Thyroid gland (tissue), 4 donors: ENCODE measurements at regions not wholly inside any gene's neighbourhood (a gene's known extent, or its start where the extent isn't known, plus 50 kb on each side); places are given as distances from the start of the nearest gene placed in this dataset.

Source experiments
- POLR2A ChIP-seq, 2 donors: fragments of 450-650 bp; IDR thresholded peaks; one replicate each; pipeline ENCODE4 v1.6.1; 2017; ENCODE audit warnings: antibody characterized with exemption in 2 of 2, mild to moderate bottlenecking in 2 of 2, moderate library complexity in 1 of 2
- TF ChIP-seq, protein P1 (sequence below), 6 experiments: fragments of 200-600 bp in 3 of 6; fragments of 450-650 bp in 3 of 6; sonication (generic) in 3 of 6; IDR thresholded peaks; one replicate each; pipeline ENCODE4 v1.5.1; 2016 to 2019; ENCODE audit warnings: antibody characterized with exemption in 6 of 6, mild to moderate bottlenecking in 2 of 6, inconsistent platforms in 1 of 6, moderate library complexity in 1 of 6

DNA sequence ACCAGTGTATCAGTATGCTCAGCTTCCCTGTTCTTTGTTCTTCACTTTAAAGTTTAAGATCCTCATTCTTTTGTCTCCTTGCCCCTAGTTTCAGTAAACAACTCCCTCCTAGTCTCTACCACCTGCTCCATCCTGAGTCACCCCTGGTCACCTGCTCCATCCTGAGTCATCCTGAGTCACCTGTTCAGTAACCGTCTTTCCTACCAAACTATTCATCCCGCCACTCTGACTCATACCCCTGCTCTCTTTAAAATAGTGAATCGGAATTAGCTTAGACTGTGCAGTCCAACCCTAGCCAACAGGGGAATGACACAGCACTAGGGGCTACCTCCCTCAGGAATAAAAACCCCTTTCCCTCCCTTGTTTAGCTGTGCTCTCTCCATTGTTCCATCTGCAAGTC lies 888.1 kb upstream of the MDGA2 start:
- TF ChIP-seq, protein P1, sequence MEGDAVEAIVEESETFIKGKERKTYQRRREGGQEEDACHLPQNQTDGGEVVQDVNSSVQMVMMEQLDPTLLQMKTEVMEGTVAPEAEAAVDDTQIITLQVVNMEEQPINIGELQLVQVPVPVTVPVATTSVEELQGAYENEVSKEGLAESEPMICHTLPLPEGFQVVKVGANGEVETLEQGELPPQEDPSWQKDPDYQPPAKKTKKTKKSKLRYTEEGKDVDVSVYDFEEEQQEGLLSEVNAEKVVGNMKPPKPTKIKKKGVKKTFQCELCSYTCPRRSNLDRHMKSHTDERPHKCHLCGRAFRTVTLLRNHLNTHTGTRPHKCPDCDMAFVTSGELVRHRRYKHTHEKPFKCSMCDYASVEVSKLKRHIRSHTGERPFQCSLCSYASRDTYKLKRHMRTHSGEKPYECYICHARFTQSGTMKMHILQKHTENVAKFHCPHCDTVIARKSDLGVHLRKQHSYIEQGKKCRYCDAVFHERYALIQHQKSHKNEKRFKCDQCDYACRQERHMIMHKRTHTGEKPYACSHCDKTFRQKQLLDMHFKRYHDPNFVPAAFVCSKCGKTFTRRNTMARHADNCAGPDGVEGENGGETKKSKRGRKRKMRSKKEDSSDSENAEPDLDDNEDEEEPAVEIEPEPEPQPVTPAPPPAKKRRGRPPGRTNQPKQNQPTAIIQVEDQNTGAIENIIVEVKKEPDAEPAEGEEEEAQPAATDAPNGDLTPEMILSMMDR (IDR thresholded peaks at IDR 0.05), result no peak
- no peak for TF ChIP-seq POLR2A (IDR thresholded peaks at IDR 0.05)
